ENCODE measurements at regions not wholly inside any gene's neighbourhood (a gene's known extent, or its start where the extent isn't known, plus 50 kb on each side); places are given as distances from the start of the nearest gene placed in this dataset.

GRCh38 chrX:69365349-69365748, 138.8 kb upstream of the NALF2 start:
- no peak for DNase-seq (ENCODE audit: low read depth)

GRCh38 chrX:69362856-69363255, 141.3 kb upstream of the NALF2 start:
- no peak for DNase-seq (ENCODE audit: low read depth)

- DNase-seq (ENCODE audit: low read depth), result no peak
Observed at GRCh38 chrX:69362354-69362753, 141.8 kb upstream of the NALF2 start.

GRCh38 chrX:69361311-69361845, 142.7 kb upstream of the NALF2 start:
- DNase-seq (ENCODE audit: low read depth), result no peak

- DNase-seq (ENCODE audit: low read depth), result no peak
Observed at GRCh38 chrX:69357317-69357716, 146.8 kb upstream of the NALF2 start.

GRCh38 chrX:69324851-69325250, 159.6 kb upstream of the PJA1 start:
- DNase-seq (ENCODE audit: low read depth), result no peak

GRCh38 chrX:69323786-69324720, 158.8 kb upstream of the PJA1 start:
- no peak for DNase-seq (ENCODE audit: low read depth)

GRCh38 chrX:69321789-69322188, 156.5 kb upstream of the PJA1 start:
- no peak for DNase-seq (ENCODE audit: low read depth)

- DNase-seq (ENCODE audit: low read depth), result no peak
Observed at GRCh38 chrX:69321006-69321655, 155.9 kb upstream of the PJA1 start.

GRCh38 chrX:69320116-69320515, 154.9 kb upstream of the PJA1 start:
- DNase-seq (ENCODE audit: low read depth), result no peak

GRCh38 chrX:69319376-69319775, 154.1 kb upstream of the PJA1 start:
- no peak for DNase-seq (ENCODE audit: low read depth)

- DNase-seq (ENCODE audit: low read depth), result no peak
Observed at GRCh38 chrX:69318651-69319340, 153.5 kb upstream of the PJA1 start.

GRCh38 chrX:69317721-69318120, 152.5 kb upstream of the PJA1 start:
- no peak for DNase-seq (ENCODE audit: low read depth)

GRCh38 chrX:69314436-69315348, 149.4 kb upstream of the PJA1 start:
- DNase-seq (ENCODE audit: low read depth), result no peak

GRCh38 chrX:69313617-69314290, 148.5 kb upstream of the PJA1 start:
- DNase-seq (ENCODE audit: low read depth), result no peak

- no peak for DNase-seq (ENCODE audit: low read depth)
Observed at GRCh38 chrX:69311936-69312670, 146.8 kb upstream of the PJA1 start.

GRCh38 chrX:69309074-69309792, 144.0 kb upstream of the PJA1 start:
- DNase-seq (ENCODE audit: low read depth), result no peak

GRCh38 chrX:69307756-69308155, 142.5 kb upstream of the PJA1 start:
- no peak for DNase-seq (ENCODE audit: low read depth)

- DNase-seq (ENCODE audit: low read depth), result no peak
Observed at GRCh38 chrX:69307029-69307428, 141.8 kb upstream of the PJA1 start.

- no peak for DNase-seq (ENCODE audit: low read depth)
Observed at GRCh38 chrX:69306063-69306404, 140.8 kb upstream of the PJA1 start.

Data from stimulated activated CD8-positive, alpha-beta memory T cell treated with anti-CD3 and anti-CD28 coated beads, Interleukin-4, amount 100 ng/mL, for 24 hours (primary cell).